RWPE1 (cell line): ENCODE measurements at regions not wholly inside any gene's neighbourhood (a gene's known extent, or its start where the extent isn't known, plus 50 kb on each side); places are given as distances from the start of the nearest gene placed in this dataset.
A peak's percentile ranks its signal among the peaks of the same experiment; 100 is the strongest.

Experiments used
- CTCF ChIA-PET: fragments of 350-600 bp; sonication (Branson Sonifier 250); formaldehyde crosslinking; extraction: SDS; loops from one replicate; lab custom pipeline; 2021; lab: Yijun Ruan, JAX
- POLR2A ChIA-PET: fragments of 400-600 bp; formaldehyde crosslinking; extraction: SDS; loops from one replicate; lab custom pipeline; 2020; ENCODE audit warnings: antibody characterized with exemption; ENCODE audit not compliant: low non-redundant PET; lab: Yijun Ruan, JAX
- DNase-seq: peaks from one replicate; pipeline ENCODE4 v3.0.0; 2012; ENCODE audit warnings: low spot score
- H3K27ac ChIP-seq: fragments of 450-650 bp; 2 replicates; pipeline ENCODE4 v1.5.1; 2017
- TF ChIP-seq, protein P1 (sequence below): fragments of 450-650 bp; conservative IDR thresholded peaks from 2 replicates; pipeline ENCODE4 v1.5.1; 2017; ENCODE audit warnings: low read depth, mild to moderate bottlenecking

DNA sequence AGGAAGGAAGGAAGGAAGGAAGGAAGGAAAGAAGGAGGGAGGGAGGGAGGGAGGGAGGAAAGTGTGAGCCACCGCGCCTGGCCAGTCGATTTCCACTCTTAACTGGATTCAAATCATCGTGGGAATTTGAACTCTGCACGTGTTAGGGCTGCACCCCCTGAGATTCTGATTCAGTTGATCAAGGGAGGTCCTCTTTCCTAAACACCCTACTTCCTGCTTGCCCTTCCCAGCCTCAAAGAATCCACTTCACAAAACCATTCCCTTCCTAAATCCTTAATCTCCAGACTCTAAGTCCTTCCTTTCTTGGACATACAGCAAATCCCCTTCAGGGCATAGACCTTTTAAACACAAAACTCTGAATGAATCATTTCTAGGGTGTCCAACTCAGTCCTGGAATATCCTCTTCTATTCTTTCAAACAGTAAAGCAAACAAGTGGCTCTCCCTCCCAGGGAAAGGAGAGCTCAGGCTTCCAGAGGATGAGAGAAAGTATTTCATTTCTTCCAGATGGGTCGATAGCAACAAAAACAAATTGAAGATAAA is 68.2 kb upstream of the MBOAT2 start:
- ChIA-PET CTCF (interaction anchor here (1.4 kb wide), 1 partner anchor 68 kb away, joined by 6 read pairs; no protein-coding TSS in a partner anchor), POLR2A (no interaction called here)
- DNase-seq, result peak; percentile 32
- TF ChIP-seq, protein P1, sequence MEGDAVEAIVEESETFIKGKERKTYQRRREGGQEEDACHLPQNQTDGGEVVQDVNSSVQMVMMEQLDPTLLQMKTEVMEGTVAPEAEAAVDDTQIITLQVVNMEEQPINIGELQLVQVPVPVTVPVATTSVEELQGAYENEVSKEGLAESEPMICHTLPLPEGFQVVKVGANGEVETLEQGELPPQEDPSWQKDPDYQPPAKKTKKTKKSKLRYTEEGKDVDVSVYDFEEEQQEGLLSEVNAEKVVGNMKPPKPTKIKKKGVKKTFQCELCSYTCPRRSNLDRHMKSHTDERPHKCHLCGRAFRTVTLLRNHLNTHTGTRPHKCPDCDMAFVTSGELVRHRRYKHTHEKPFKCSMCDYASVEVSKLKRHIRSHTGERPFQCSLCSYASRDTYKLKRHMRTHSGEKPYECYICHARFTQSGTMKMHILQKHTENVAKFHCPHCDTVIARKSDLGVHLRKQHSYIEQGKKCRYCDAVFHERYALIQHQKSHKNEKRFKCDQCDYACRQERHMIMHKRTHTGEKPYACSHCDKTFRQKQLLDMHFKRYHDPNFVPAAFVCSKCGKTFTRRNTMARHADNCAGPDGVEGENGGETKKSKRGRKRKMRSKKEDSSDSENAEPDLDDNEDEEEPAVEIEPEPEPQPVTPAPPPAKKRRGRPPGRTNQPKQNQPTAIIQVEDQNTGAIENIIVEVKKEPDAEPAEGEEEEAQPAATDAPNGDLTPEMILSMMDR, result no peak
- peak overlapping the region; percentile 78 for H3K27ac ChIP-seq

- TF ChIP-seq, protein P1, result no peak
- CTCF ChIA-PET, result interaction anchor here (1.4 kb wide), 1 partner anchor 69 kb away, joined by 6 read pairs; no protein-coding TSS in a partner anchor
- H3K27ac ChIP-seq, result peak overlapping the region; percentile 78
- POLR2A ChIA-PET, result interaction anchor here (0.6 kb wide), 1 partner anchor 824 kb away, joined by 3 read pairs; no protein-coding TSS in a partner anchor
- DNase-seq, result peak; percentile 93
Measured at GRCh38 chr2:9071032-9071431, 67.5 kb upstream of the MBOAT2 start.

GRCh38 chr2:9069543-9069942 is 66.1 kb upstream of the MBOAT2 start:
- POLR2A ChIA-PET, result no interaction called here
- CTCF ChIA-PET, result no interaction called here
- no peak overlapping the region for H3K27ac ChIP-seq
- no peak for DNase-seq
- TF ChIP-seq, protein P1, result no peak

GRCh38 chr2:9065901-9066300 is 62.4 kb upstream of the MBOAT2 start:
- H3K27ac ChIP-seq, result no peak overlapping the region
- POLR2A ChIA-PET, result no interaction called here
- TF ChIP-seq, protein P1, result no peak
- no peak for DNase-seq
- CTCF ChIA-PET, result no interaction called here

DNA sequence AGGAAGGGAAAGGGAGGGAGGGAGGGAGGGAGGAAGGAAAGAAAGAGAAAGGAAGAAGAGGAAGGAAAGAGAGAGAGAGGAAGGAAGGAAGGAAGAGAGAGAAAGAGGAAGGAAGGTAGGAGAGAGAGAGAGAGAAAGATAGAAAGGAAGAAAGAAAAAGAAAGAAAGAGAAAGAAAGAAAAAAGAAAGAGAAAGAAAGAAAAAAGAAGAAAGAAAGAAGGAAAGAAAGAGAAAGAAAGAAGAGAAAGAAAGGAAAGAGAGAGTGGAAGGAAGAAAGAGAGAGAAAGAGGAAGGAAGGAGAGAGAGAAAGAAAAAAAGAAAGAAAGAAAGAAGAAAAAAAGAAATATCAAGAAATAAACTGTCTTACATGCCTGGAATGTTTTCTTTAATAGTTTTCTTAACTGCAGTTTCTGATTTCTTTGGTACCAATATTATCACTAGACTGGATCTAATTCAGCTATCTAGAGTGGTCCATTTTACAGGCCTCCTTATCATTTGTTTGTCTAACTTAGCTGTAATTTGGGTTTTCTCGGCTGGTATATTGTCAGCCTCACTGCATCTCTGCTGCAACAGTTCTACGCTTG is 59.6 kb upstream of the MBOAT2 start:
- POLR2A ChIA-PET, result no interaction called here
- TF ChIP-seq, protein P1, result no peak
- no peak for DNase-seq
- H3K27ac ChIP-seq, result no peak overlapping the region
- CTCF ChIA-PET, result no interaction called here

- DNase-seq, result no peak
- no peak overlapping the region for H3K27ac ChIP-seq
- TF ChIP-seq, protein P1, result no peak
- ChIA-PET POLR2A (no interaction called here), CTCF (no interaction called here)
Measured at GRCh38 chr2:9060819-9061218, 57.3 kb upstream of the MBOAT2 start.
